Osteocyte (in vitro differentiated cells): ENCODE measurements at regions not wholly inside any gene's neighbourhood (a gene's known extent, or its start where the extent isn't known, plus 50 kb on each side); places are given as distances from the start of the nearest gene placed in this dataset.
"Not testable (repeated sequence)": the region's sequence is repeated elsewhere in the genome, so short reads cannot be mapped to it uniquely, and the experiment has no call there.

Source experiments
- DNase-seq: peaks from one replicate; pipeline ENCODE4 v3.0.0; 2021; ENCODE audit warnings: mixed read lengths; ENCODE audit not compliant: unreplicated experiment; ENCODE audit errors: extremely low spot score
- H3K27ac Mint-ChIP-seq: one replicate; pipeline ENCODE4 v1.8.0; 2021; ENCODE audit warnings: mild to moderate bottlenecking, mixed read lengths; ENCODE audit not compliant: unreplicated experiment
- H3K27me3 Mint-ChIP-seq: one replicate; pipeline ENCODE4 v1.8.0; 2021; ENCODE audit warnings: mixed read lengths; ENCODE audit not compliant: unreplicated experiment
- H3K36me3 Mint-ChIP-seq: one replicate; pipeline ENCODE4 v1.8.0; 2021; ENCODE audit warnings: mixed read lengths; ENCODE audit not compliant: unreplicated experiment
- H3K4me1 Mint-ChIP-seq: one replicate; pipeline ENCODE4 v1.8.0; 2021; ENCODE audit warnings: mixed read lengths; ENCODE audit not compliant: unreplicated experiment
- H3K4me3 Mint-ChIP-seq: one replicate; pipeline ENCODE4 v1.8.0; 2021; ENCODE audit warnings: mild to moderate bottlenecking, moderate library complexity, mixed read lengths; ENCODE audit not compliant: unreplicated experiment
- H3K9me3 Mint-ChIP-seq: one replicate; pipeline ENCODE4 v1.8.0; 2021; ENCODE audit warnings: mixed read lengths; ENCODE audit not compliant: unreplicated experiment
- TF ChIP-seq, protein P1 (sequence below): fragments of 200-600 bp; sonication (generic); IDR thresholded peaks from 2 replicates; pipeline ENCODE4 v1.5.0; 2021; ENCODE audit warnings: antibody characterized with exemption, mild to moderate bottlenecking, moderate library complexity

DNA sequence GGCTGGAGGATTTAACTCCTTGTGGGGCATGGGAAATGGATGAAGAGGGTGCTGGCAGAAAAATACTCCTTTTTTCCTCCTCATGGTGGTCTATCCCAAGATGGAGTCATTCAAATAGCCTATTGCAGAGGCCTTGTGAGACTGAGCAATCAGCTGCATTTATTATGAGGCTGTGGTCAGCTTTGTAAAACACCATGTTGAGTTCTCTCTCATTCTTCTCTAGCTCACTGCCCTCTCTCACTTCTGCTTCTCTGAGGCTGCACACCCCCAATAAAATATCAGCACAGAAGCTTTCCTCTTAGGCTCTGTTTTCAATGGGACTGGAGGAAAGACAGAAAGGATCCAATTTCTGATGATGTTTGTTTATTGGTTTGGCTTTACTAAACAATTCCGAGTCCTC, 467.1 kb downstream of the ADCYAP1 start:
- no peak for DNase-seq
- Mint-ChIP-seq H3K36me3 (no peaks in the 10 kb centered on the region), H3K4me1 (no peaks in the 10 kb centered on the region), H3K4me3 (no peak overlapping the region), H3K9me3 (no peaks in the 10 kb centered on the region), H3K27me3 (no peaks in the 10 kb centered on the region), H3K27ac (no peak overlapping the region)
- TF ChIP-seq, protein P1, sequence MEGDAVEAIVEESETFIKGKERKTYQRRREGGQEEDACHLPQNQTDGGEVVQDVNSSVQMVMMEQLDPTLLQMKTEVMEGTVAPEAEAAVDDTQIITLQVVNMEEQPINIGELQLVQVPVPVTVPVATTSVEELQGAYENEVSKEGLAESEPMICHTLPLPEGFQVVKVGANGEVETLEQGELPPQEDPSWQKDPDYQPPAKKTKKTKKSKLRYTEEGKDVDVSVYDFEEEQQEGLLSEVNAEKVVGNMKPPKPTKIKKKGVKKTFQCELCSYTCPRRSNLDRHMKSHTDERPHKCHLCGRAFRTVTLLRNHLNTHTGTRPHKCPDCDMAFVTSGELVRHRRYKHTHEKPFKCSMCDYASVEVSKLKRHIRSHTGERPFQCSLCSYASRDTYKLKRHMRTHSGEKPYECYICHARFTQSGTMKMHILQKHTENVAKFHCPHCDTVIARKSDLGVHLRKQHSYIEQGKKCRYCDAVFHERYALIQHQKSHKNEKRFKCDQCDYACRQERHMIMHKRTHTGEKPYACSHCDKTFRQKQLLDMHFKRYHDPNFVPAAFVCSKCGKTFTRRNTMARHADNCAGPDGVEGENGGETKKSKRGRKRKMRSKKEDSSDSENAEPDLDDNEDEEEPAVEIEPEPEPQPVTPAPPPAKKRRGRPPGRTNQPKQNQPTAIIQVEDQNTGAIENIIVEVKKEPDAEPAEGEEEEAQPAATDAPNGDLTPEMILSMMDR: no peak

DNA sequence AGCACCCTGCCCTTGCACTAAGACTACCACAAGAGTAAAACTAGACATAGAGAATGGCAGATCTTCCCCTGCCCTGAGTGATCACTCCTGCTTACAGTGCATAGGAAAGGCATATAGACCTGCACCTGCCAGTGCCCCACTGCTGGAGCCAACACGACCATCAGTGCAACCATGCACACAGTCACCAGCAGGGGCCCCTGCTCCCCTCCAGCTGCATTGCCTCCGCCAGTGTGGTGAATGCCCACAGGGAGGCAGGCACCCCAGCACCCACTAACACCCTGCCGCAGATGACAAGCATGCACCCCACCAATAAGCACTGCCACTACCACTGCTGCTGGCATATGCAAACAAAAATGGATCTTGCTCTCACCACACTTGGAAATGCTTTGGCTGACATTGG, 478.8 kb downstream of the ADCYAP1 start:
- Mint-ChIP-seq H3K27me3 (no peaks in the 10 kb centered on the region), H3K9me3 (peaks cover 18% of the 10 kb centered on the region), H3K4me1 (no peaks in the 10 kb centered on the region), H3K4me3 (no peak overlapping the region), H3K36me3 (no peaks in the 10 kb centered on the region), H3K27ac (no peak overlapping the region)
- no peak for DNase-seq
- TF ChIP-seq, protein P1: no peak

DNA sequence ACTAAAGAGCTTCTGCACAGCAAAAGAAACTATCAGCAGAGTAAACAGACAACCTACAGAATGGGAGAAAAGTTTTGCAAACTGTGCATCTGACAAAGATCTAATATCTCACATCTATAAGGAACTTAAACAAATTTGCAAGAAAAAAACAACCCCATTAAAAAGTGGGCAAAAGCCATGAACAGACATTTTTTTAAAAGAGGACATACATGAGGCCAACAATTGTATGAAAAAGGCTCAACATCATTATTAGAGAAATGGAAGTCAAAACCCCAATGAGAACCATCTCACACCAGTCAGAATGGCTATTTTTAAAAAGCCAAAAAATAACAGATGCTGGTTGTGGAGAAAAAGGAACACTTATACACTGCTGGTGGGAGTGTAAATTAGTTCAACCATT, 483.8 kb downstream of the ADCYAP1 start:
- DNase-seq, H3K36me3 Mint-ChIP-seq, H3K4me3 Mint-ChIP-seq, H3K4me1 Mint-ChIP-seq, H3K27me3 Mint-ChIP-seq, H3K27ac Mint-ChIP-seq: not testable (repeated sequence)
- peaks cover 18% of the 10 kb centered on the region for H3K9me3 Mint-ChIP-seq

DNA sequence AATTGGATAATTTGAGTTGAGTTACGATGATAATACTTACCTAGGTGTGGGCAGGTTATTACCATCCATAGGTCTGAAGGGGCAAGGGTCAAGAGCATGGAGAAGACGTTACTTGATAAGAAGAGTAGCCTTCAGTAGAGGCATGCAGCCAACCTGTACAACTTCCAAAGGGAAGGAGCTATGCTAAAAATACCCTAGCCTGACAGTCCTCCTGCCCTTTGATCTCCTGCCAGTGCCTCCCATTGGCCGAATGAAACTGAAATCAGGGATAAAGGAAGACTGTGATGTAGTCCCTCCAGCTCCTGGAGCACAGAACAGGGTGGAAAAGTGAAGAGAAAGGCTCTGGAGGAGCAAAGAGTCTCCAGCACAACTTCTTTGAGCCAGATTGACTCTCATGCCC, 487.4 kb downstream of the ADCYAP1 start:
- Mint-ChIP-seq H3K9me3 (peaks cover 6% of the 10 kb centered on the region), H3K27ac (no peak overlapping the region), H3K27me3 (no peaks in the 10 kb centered on the region), H3K4me3 (no peak overlapping the region), H3K4me1 (no peaks in the 10 kb centered on the region), H3K36me3 (no peaks in the 10 kb centered on the region)
- TF ChIP-seq, protein P1: no peak
- DNase-seq: no peak

DNA sequence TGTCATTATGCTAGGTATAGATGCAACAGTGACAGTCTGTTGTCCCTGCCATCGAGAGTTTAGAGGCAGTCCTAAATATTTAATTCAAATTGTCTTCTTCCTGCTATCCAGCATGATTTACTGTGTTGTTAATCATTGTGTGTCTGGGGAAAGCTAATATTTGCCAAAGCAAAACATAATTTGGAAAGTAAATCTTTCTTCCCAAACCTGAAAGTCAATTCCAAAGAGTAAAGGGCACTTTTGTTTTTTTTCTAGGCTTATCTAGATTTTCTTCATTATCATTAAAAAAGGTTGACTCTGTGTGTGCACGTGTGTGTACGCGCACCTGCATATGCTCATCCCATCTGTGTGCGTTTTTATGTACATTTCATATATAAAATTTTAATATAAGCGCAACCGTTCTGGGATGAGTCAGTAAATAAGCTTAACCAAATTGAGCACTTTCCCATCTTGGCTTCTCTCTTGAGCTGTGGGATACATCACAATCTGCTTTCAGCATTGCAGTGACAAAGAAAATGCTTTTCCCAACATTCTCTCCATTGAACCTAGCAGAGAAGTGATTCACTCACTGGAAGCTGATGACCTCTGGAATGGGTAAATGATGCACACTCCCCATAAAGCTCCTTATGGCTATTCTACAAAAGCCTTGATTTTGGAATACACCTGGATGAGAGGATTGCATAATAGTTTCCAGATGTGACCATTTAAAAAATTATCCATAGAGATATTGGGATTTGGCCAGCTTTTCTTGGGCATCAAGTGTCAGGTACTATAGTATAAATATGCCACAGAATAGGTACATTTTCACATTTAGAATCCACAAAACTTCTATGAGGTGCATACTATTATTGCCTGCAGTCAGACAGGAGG, 488.4 kb downstream of the ADCYAP1 start:
- Mint-ChIP-seq H3K36me3 (no peaks in the 10 kb centered on the region), H3K9me3 (no peaks in the 10 kb centered on the region), H3K27ac (no peak overlapping the region), H3K27me3 (no peaks in the 10 kb centered on the region), H3K4me3 (no peak overlapping the region), H3K4me1 (no peaks in the 10 kb centered on the region)
- TF ChIP-seq, protein P1: no peak
- no peak for DNase-seq
